ENCODE measurements at regions not wholly inside any gene's neighbourhood (a gene's known extent, or its start where the extent isn't known, plus 50 kb on each side); places are given as distances from the start of the nearest gene placed in this dataset.

GRCh38 chr6:164022632-164023031 lies 608.1 kb downstream of the QKI start:
- no peaks in the 10 kb centered on the region; the same call in 1 of the 2 replicates for H3K27me3 ChIP-seq (replicated peaks; ENCODE audit: control insufficient read depth, insufficient read depth, low read length)
- DNase-seq (ENCODE audit: extremely low read depth, insufficient read length): no peak
- no peak overlapping the region for H3K4me3 ChIP-seq (replicated peaks; ENCODE audit: low read depth, low read length)
- H3K36me3 ChIP-seq (ENCODE audit: control insufficient read depth, insufficient read depth, low read length): no peaks in the 10 kb centered on the region
- no peak for TF ChIP-seq CTCF (IDR thresholded peaks at IDR 0.05; ENCODE audit: insufficient read depth, low read length, poor library complexity, severe bottlenecking)

- TF ChIP-seq CTCF (IDR thresholded peaks at IDR 0.05; ENCODE audit: insufficient read depth, low read length, poor library complexity, severe bottlenecking): no peak
- Histone ChIP-seq H3K36me3 (ENCODE audit: control insufficient read depth, insufficient read depth, low read length) (no peaks in the 10 kb centered on the region), H3K4me3 (replicated peaks; ENCODE audit: low read depth, low read length) (no peak overlapping the region), H3K27me3 (replicated peaks; ENCODE audit: control insufficient read depth, insufficient read depth, low read length) (no peaks in the 10 kb centered on the region; the same call in 1 of the 2 replicates)
- DNase-seq (ENCODE audit: extremely low read depth, insufficient read length): no peak
Measured at GRCh38 chr6:164021589-164022250, 607.2 kb downstream of the QKI start.

GRCh38 chr6:164020142-164020541 lies 605.6 kb downstream of the QKI start:
- H3K36me3 ChIP-seq (ENCODE audit: control insufficient read depth, insufficient read depth, low read length): no peaks in the 10 kb centered on the region
- no peak for TF ChIP-seq CTCF (IDR thresholded peaks at IDR 0.05; ENCODE audit: insufficient read depth, low read length, poor library complexity, severe bottlenecking)
- H3K27me3 ChIP-seq (replicated peaks; ENCODE audit: control insufficient read depth, insufficient read depth, low read length): no peaks in the 10 kb centered on the region; the same call in 1 of the 2 replicates
- no peak overlapping the region for H3K4me3 ChIP-seq (replicated peaks; ENCODE audit: low read depth, low read length)
- DNase-seq (ENCODE audit: extremely low read depth, insufficient read length): no peak

GRCh38 chr6:164018133-164018532 lies 603.6 kb downstream of the QKI start:
- H3K27me3 ChIP-seq (replicated peaks; ENCODE audit: control insufficient read depth, insufficient read depth, low read length): no peaks in the 10 kb centered on the region; the same call in 1 of the 2 replicates
- no peaks in the 10 kb centered on the region for H3K36me3 ChIP-seq (ENCODE audit: control insufficient read depth, insufficient read depth, low read length)
- no peak for TF ChIP-seq CTCF (IDR thresholded peaks at IDR 0.05; ENCODE audit: insufficient read depth, low read length, poor library complexity, severe bottlenecking)
- DNase-seq (ENCODE audit: extremely low read depth, insufficient read length): no peak
- H3K4me3 ChIP-seq (replicated peaks; ENCODE audit: low read depth, low read length): no peak overlapping the region

GRCh38 chr6:164016056-164016455 lies 601.5 kb downstream of the QKI start:
- Histone ChIP-seq H3K27me3 (replicated peaks; ENCODE audit: control insufficient read depth, insufficient read depth, low read length) (no peaks in the 10 kb centered on the region), H3K4me3 (replicated peaks; ENCODE audit: low read depth, low read length) (no peak overlapping the region), H3K36me3 (ENCODE audit: control insufficient read depth, insufficient read depth, low read length) (no peaks in the 10 kb centered on the region)
- no peak for DNase-seq (ENCODE audit: extremely low read depth, insufficient read length)
- TF ChIP-seq CTCF (IDR thresholded peaks at IDR 0.05; ENCODE audit: insufficient read depth, low read length, poor library complexity, severe bottlenecking): no peak

- no peaks in the 10 kb centered on the region for H3K27me3 ChIP-seq (replicated peaks; ENCODE audit: control insufficient read depth, insufficient read depth, low read length)
- no peak for DNase-seq (ENCODE audit: extremely low read depth, insufficient read length)
- no peak overlapping the region for H3K4me3 ChIP-seq (replicated peaks; ENCODE audit: low read depth, low read length)
- H3K36me3 ChIP-seq (ENCODE audit: control insufficient read depth, insufficient read depth, low read length): no peaks in the 10 kb centered on the region
- TF ChIP-seq CTCF (IDR thresholded peaks at IDR 0.05; ENCODE audit: insufficient read depth, low read length, poor library complexity, severe bottlenecking): no peak
Measured at GRCh38 chr6:164015088-164015484, 600.6 kb downstream of the QKI start.

All from GM06990 (cell line).